HEK293 (cell line): ENCODE measurements at regions not wholly inside any gene's neighbourhood (a gene's known extent, or its start where the extent isn't known, plus 50 kb on each side); places are given as distances from the start of the nearest gene placed in this dataset.

Experiments used
- ATF2 ChIP-seq: fragments of 450-650 bp; formaldehyde crosslinking; IDR thresholded peaks from 2 replicates; pipeline ENCODE4 v1.5.1; 2016; ENCODE audit warnings: missing biosample characterization, missing genetic modification characterization, low read depth
- YY1 ChIP-seq: fragments of 450-650 bp; formaldehyde crosslinking; IDR thresholded peaks from 2 replicates; pipeline ENCODE4 v1.5.1; 2018; ENCODE audit warnings: missing biosample characterization, missing genetic modification characterization
- ZNF211 ChIP-seq: fragments of 450-650 bp; formaldehyde crosslinking; IDR thresholded peaks from 2 replicates; pipeline ENCODE4 v1.5.1; 2016; ENCODE audit warnings: low read depth, missing biosample characterization, missing genetic modification characterization
- ZNF660 ChIP-seq: fragments of 450-650 bp; IDR thresholded peaks from 2 replicates; pipeline ENCODE4 v1.5.1; 2018; ENCODE audit warnings: missing biosample characterization, mild to moderate bottlenecking, missing genetic modification characterization
- ZNF704 ChIP-seq: fragments of 450-650 bp; formaldehyde crosslinking; IDR thresholded peaks from 2 replicates; pipeline ENCODE4 v1.5.1; 2016; ENCODE audit warnings: missing biosample characterization, missing genetic modification characterization
- ZNF76 ChIP-seq: fragments of 450-650 bp; formaldehyde crosslinking; IDR thresholded peaks from 2 replicates; pipeline ENCODE4; 2016; ENCODE audit warnings: low read depth, missing biosample characterization, missing genetic modification characterization, borderline replicate concordance
- TF ChIP-seq, protein P1 (sequence below): fragments of 450-650 bp; formaldehyde crosslinking; IDR thresholded peaks from 2 replicates; pipeline ENCODE4 v1.5.1; 2016; ENCODE audit warnings: missing biosample characterization, missing genetic modification characterization
- TF ChIP-seq, protein P2 (sequence below): fragments of 450-650 bp; formaldehyde crosslinking; IDR thresholded peaks from 2 replicates; pipeline ENCODE4 v1.5.1; 2016; ENCODE audit warnings: missing biosample characterization, missing genetic modification characterization
- TF ChIP-seq, protein P3 (sequence below): fragments of 450-650 bp; formaldehyde crosslinking; IDR thresholded peaks from 2 replicates; pipeline ENCODE4 v1.5.1; 2017; ENCODE audit warnings: missing biosample characterization, missing genetic modification characterization

GRCh38 chr15:53328341-53328740, 431.1 kb downstream of the WDR72 start:
- TF ChIP-seq, protein P1, sequence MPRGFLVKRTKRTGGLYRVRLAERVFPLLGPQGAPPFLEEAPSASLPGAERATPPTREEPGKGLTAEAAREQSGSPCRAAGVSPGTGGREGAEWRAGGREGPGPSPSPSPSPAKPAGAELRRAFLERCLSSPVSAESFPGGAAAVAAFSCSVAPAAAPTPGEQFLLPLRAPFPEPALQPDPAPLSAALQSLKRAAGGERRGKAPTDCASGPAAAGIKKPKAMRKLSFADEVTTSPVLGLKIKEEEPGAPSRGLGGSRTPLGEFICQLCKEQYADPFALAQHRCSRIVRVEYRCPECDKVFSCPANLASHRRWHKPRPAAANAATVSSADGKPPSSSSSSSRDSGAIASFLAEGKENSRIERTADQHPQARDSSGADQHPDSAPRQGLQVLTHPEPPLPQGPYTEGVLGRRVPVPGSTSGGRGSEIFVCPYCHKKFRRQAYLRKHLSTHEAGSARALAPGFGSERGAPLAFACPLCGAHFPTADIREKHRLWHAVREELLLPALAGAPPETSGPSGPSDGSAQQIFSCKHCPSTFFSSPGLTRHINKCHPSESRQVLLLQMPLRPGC (tag by site-specific recombination): no peak
- TF ChIP-seq, protein P2, sequence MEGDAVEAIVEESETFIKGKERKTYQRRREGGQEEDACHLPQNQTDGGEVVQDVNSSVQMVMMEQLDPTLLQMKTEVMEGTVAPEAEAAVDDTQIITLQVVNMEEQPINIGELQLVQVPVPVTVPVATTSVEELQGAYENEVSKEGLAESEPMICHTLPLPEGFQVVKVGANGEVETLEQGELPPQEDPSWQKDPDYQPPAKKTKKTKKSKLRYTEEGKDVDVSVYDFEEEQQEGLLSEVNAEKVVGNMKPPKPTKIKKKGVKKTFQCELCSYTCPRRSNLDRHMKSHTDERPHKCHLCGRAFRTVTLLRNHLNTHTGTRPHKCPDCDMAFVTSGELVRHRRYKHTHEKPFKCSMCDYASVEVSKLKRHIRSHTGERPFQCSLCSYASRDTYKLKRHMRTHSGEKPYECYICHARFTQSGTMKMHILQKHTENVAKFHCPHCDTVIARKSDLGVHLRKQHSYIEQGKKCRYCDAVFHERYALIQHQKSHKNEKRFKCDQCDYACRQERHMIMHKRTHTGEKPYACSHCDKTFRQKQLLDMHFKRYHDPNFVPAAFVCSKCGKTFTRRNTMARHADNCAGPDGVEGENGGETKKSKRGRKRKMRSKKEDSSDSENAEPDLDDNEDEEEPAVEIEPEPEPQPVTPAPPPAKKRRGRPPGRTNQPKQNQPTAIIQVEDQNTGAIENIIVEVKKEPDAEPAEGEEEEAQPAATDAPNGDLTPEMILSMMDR (tag by site-specific recombination): no peak
- no peak for TF ChIP-seq ATF2
- TF ChIP-seq, protein P3, sequence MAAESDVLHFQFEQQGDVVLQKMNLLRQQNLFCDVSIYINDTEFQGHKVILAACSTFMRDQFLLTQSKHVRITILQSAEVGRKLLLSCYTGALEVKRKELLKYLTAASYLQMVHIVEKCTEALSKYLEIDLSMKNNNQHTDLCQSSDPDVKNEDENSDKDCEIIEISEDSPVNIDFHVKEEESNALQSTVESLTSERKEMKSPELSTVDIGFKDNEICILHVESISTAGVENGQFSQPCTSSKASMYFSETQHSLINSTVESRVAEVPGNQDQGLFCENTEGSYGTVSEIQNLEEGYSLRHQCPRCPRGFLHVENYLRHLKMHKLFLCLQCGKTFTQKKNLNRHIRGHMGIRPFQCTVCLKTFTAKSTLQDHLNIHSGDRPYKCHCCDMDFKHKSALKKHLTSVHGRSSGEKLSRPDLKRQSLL: no peak
- TF ChIP-seq YY1 (tag by site-specific recombination): no peak
- no peak for TF ChIP-seq ZNF704
- no peak for TF ChIP-seq ZNF76 (tag by site-specific recombination)
- no peak for TF ChIP-seq ZNF660 (tag by site-specific recombination)
- TF ChIP-seq ZNF211: no peak
